GM18868 (cell line): ENCODE measurements at regions not wholly inside any gene's neighbourhood (a gene's known extent, or its start where the extent isn't known, plus 50 kb on each side); places are given as distances from the start of the nearest gene placed in this dataset.
"Not testable (repeated sequence)": the region's sequence is repeated elsewhere in the genome, so short reads cannot be mapped to it uniquely, and the experiment has no call there.

Experiments
- ATAC-seq: cut with Tn5 transposase; IDR thresholded peaks from one replicate; pipeline ENCODE4 v1.9.1; 2021; ENCODE audit warnings: mild to moderate bottlenecking, moderate library complexity; ENCODE audit not compliant: unreplicated experiment

- no peak for ATAC-seq
Measured at GRCh38 chr9:38259056-38259455, 133.4 kb upstream of the ALDH1B1 start.

GRCh38 chr9:38257626-38258215 is 134.8 kb upstream of the ALDH1B1 start:
- ATAC-seq = no peak

- no peak for ATAC-seq
Measured at GRCh38 chr9:38256461-38256860, 136.0 kb upstream of the ALDH1B1 start.

- ATAC-seq = no peak
Measured at GRCh38 chr9:38255599-38255998, 136.9 kb upstream of the ALDH1B1 start.

GRCh38 chr9:38254756-38255155 is 137.7 kb upstream of the ALDH1B1 start:
- no peak for ATAC-seq

GRCh38 chr9:38254151-38254550 is 138.4 kb upstream of the ALDH1B1 start:
- no peak for ATAC-seq

- ATAC-seq = no peak
Measured at GRCh38 chr9:38253200-38253599, 139.3 kb upstream of the ALDH1B1 start.

GRCh38 chr9:38251036-38251860 is 141.3 kb upstream of the ALDH1B1 start:
- no peak for ATAC-seq

- no peak for ATAC-seq
Measured at GRCh38 chr9:38250279-38251035, 142.0 kb upstream of the ALDH1B1 start.

GRCh38 chr9:38249587-38250210 is 142.8 kb upstream of the ALDH1B1 start:
- no peak for ATAC-seq

- ATAC-seq = no peak
Measured at GRCh38 chr9:38249049-38249448, 143.5 kb upstream of the ALDH1B1 start.

- no peak for ATAC-seq
Measured at GRCh38 chr9:38246833-38247232, 145.7 kb upstream of the ALDH1B1 start.

GRCh38 chr9:38244971-38245370 is 147.5 kb upstream of the ALDH1B1 start:
- ATAC-seq = no peak

- no peak for ATAC-seq
Measured at GRCh38 chr9:38243993-38244392, 148.5 kb upstream of the ALDH1B1 start.

GRCh38 chr9:38242151-38242550 is 150.4 kb upstream of the ALDH1B1 start:
- not testable (repeated sequence) for ATAC-seq

GRCh38 chr9:38240051-38240450 is 152.5 kb upstream of the ALDH1B1 start:
- no peak for ATAC-seq

- no peak for ATAC-seq
Measured at GRCh38 chr9:38235244-38235643, 157.3 kb upstream of the ALDH1B1 start.

GRCh38 chr9:38234479-38235170 is 157.9 kb upstream of the ALDH1B1 start:
- ATAC-seq = no peak

- ATAC-seq = no peak
Measured at GRCh38 chr9:38233796-38234355, 158.6 kb upstream of the ALDH1B1 start.

- ATAC-seq = no peak
Measured at GRCh38 chr9:38233343-38233742, 159.2 kb upstream of the ALDH1B1 start.
